HepG2 (cell line): ENCODE measurements at regions not wholly inside any gene's neighbourhood (a gene's known extent, or its start where the extent isn't known, plus 50 kb on each side); places are given as distances from the start of the nearest gene placed in this dataset.
A peak's percentile ranks its signal among the peaks of the same experiment; 100 is the strongest.

Experiments used
- ADNP ChIP-seq: sonication (generic); formaldehyde crosslinking; IDR thresholded peaks from 2 replicates; pipeline ENCODE4 v1.4.0; 2020; ENCODE audit warnings: missing genetic modification reagents
- ASH2L ChIP-seq: fragments of 300-600, 200-600 bp; sonication (generic); IDR thresholded peaks from 2 replicates; pipeline ENCODE4 v1.7.0; 2017; ENCODE audit warnings: low read depth, mild to moderate bottlenecking, moderate library complexity, mixed read lengths, low read length; ENCODE audit not compliant: insufficient read length
- BCL6 ChIP-seq: IDR thresholded peaks from 2 replicates; pipeline ENCODE4 v1.6.1; 2016; ENCODE audit warnings: missing genetic modification reagents, missing compliant biosample characterization
- CHCHD3 ChIP-seq: sonication (generic); formaldehyde crosslinking; IDR thresholded peaks from 2 replicates; pipeline ENCODE4 v1.8.0; 2022; ENCODE audit warnings: mild to moderate bottlenecking, missing genetic modification reagents, moderate library complexity
- DMAP1 ChIP-seq: IDR thresholded peaks from 2 replicates; pipeline ENCODE4 v1.6.1; 2016
- GTF2F1 ChIP-seq: fragments of 150-350 bp; IDR thresholded peaks from 2 replicates; pipeline ENCODE4 v1.6.1; 2014; ENCODE audit warnings: low read length
- HMGXB3 ChIP-seq: sonication (generic); formaldehyde crosslinking; IDR thresholded peaks from 2 replicates; pipeline ENCODE4 v1.4.0; 2020; ENCODE audit warnings: missing genetic modification reagents, borderline replicate concordance
- HNF4A ChIP-seq: sonication (generic); formaldehyde crosslinking; IDR thresholded peaks from 2 replicates; pipeline ENCODE4 v1.4.0; 2020; ENCODE audit warnings: missing genetic modification reagents
- KMT2A ChIP-seq: sonication (generic); formaldehyde crosslinking; IDR thresholded peaks from 2 replicates; pipeline ENCODE4 v1.4.0; 2020; ENCODE audit warnings: missing genetic modification reagents
- LCORL ChIP-seq, 2 experiments: fragments of 450-650 bp in 1 of 2; sonication (generic) in 1 of 2; formaldehyde crosslinking in 1 of 2; IDR thresholded peaks; 2 replicates each; pipeline versions ENCODE4 v1.5.0 to v1.6.1; 2017 to 2020; ENCODE audit warnings: antibody characterized with exemption in 1 of 2, missing genetic modification reagents in 1 of 2
- NFATC3 ChIP-seq: sonication (generic); formaldehyde crosslinking; IDR thresholded peaks from 2 replicates; pipeline ENCODE4 v1.5.1; 2020; ENCODE audit warnings: mild to moderate bottlenecking, missing genetic modification reagents
- NFIB ChIP-seq: sonication (generic); formaldehyde crosslinking; IDR thresholded peaks from 2 replicates; pipeline ENCODE4 v1.9.0; 2021; ENCODE audit warnings: missing genetic modification reagents, mild to moderate bottlenecking, borderline replicate concordance
- RARA ChIP-seq: IDR thresholded peaks from 2 replicates; pipeline ENCODE4 v1.6.1; 2016; ENCODE audit warnings: missing genetic modification reagents, missing compliant biosample characterization
- SAFB2 ChIP-seq: sonication (generic); formaldehyde crosslinking; IDR thresholded peaks from 2 replicates; pipeline ENCODE4 v1.5.1; 2020; ENCODE audit warnings: missing genetic modification reagents, low read depth, mild to moderate bottlenecking, borderline replicate concordance
- SALL1 ChIP-seq: sonication (generic); formaldehyde crosslinking; IDR thresholded peaks from 2 replicates; pipeline ENCODE4 v1.8.0; 2022; ENCODE audit warnings: mild to moderate bottlenecking, missing genetic modification reagents
- SALL2 ChIP-seq: sonication (generic); formaldehyde crosslinking; IDR thresholded peaks from 2 replicates; pipeline ENCODE4 v1.8.1; 2023; ENCODE audit warnings: mild to moderate bottlenecking, missing genetic modification reagents, inconsistent platforms
- TBX2 ChIP-seq: sonication (generic); formaldehyde crosslinking; IDR thresholded peaks from 2 replicates; pipeline ENCODE4 v1.5.0; 2020; ENCODE audit warnings: missing genetic modification reagents, mild to moderate bottlenecking, borderline replicate concordance
- THAP7 ChIP-seq: sonication (generic); formaldehyde crosslinking; IDR thresholded peaks from 2 replicates; pipeline ENCODE4 v1.8.1; 2023; ENCODE audit warnings: mild to moderate bottlenecking, missing genetic modification reagents
- U2AF1 ChIP-seq: fragments of 200-400 bp; formaldehyde crosslinking; optimal IDR thresholded peaks from 2 replicates; pipeline ENCODE3; 2017; ENCODE audit warnings: mild to moderate bottlenecking, low read depth, low read length
- ZNF282 ChIP-seq: fragments of 450-650 bp; IDR thresholded peaks from 2 replicates; pipeline ENCODE4 v1.6.1; 2018; ENCODE audit not compliant: partially characterized antibody
- ZNF567 ChIP-seq: sonication (generic); formaldehyde crosslinking; IDR thresholded peaks from 2 replicates; pipeline ENCODE4 v1.8.1; 2023; ENCODE audit warnings: mild to moderate bottlenecking, missing genetic modification reagents, borderline replicate concordance
- ZNF615 ChIP-seq: sonication (generic); formaldehyde crosslinking; IDR thresholded peaks from 2 replicates; pipeline ENCODE4 v1.5.0; 2020; ENCODE audit warnings: mild to moderate bottlenecking, missing genetic modification reagents, borderline replicate concordance
- ZNF772 ChIP-seq: sonication (generic); formaldehyde crosslinking; IDR thresholded peaks from 2 replicates; pipeline ENCODE4 v1.5.0; 2020; ENCODE audit warnings: mild to moderate bottlenecking, missing genetic modification reagents
- ZNF841 ChIP-seq: sonication (generic); formaldehyde crosslinking; IDR thresholded peaks from 2 replicates; pipeline ENCODE4 v1.8.1; 2023; ENCODE audit warnings: missing genetic modification reagents, borderline replicate concordance
- ZNF879 ChIP-seq: sonication (generic); formaldehyde crosslinking; IDR thresholded peaks from 2 replicates; pipeline ENCODE4 v1.8.1; 2023; ENCODE audit warnings: missing genetic modification reagents

- TF ChIP-seq U2AF1 (no peak), ZNF772 (CRISPR knock-in tag) (no peak), SALL2 (CRISPR knock-in tag) (no peak), SALL1 (CRISPR knock-in tag) (peak; percentile 13; the same call in 1 of the 2 replicates), NFATC3 (CRISPR knock-in tag) (no peak), KMT2A (0 out of 2 replicates have a peak, but pooled peaks have one; percentile 21), ZNF282 (no peak), ZNF567 (CRISPR knock-in tag) (no peak), ZNF879 (CRISPR knock-in tag) (0 out of 2 replicates have a peak, but pooled peaks have one; percentile 41), HMGXB3 (CRISPR knock-in tag) (no peak), ADNP (CRISPR knock-in tag) (no peak), NFIB (CRISPR knock-in tag) (no peak), GTF2F1 (no peak), HNF4A (peak; percentile 64), ZNF615 (no peak), THAP7 (CRISPR knock-in tag) (0 out of 2 replicates have a peak, but pooled peaks have one; percentile 55), ZNF841 (no peak), SAFB2 (CRISPR knock-in tag) (0 out of 2 replicates have a peak, but pooled peaks have one; percentile 49), TBX2 (peak; percentile 45; the same call in 1 of the 2 replicates), CHCHD3 (CRISPR knock-in tag) (no peak), DMAP1 (no peak), ASH2L (no peak), RARA (CRISPR knock-in tag) (peak; percentile 24; the same call in 1 of the 2 replicates), LCORL (IDR thresholded peaks at IDR 0.05) (no peak), LCORL (CRISPR knock-in tag; IDR thresholded peaks at IDR 0.05) (peak; percentile 77), BCL6 (CRISPR knock-in tag) (peak; percentile 65; the same call in 1 of the 2 replicates)
Observed at GRCh38 chr2:62307469-62308389, 111.8 kb downstream of the B3GNT2 start (continued).
